Central memory CD8-positive, alpha-beta T cell (primary cell): ENCODE measurements at regions not wholly inside any gene's neighbourhood (a gene's known extent, or its start where the extent isn't known, plus 50 kb on each side); places are given as distances from the start of the nearest gene placed in this dataset.
"Not testable (repeated sequence)": the region's sequence is repeated elsewhere in the genome, so short reads cannot be mapped to it uniquely, and the experiment has no call there.

Experiments used
- ATAC-seq: fragments of 150-1000 bp; cut with Tn5 transposase; replicated peaks from 2 replicates; pipeline ENCODE4 v1.10.0; 2022; ENCODE audit warnings: mild to moderate bottlenecking, moderate FRiP score, moderate number of reproducible peaks; ENCODE audit not compliant: poor library complexity, severe bottlenecking; ENCODE audit errors: extremely low read depth
- DNase-seq, 2 donors: peaks; one replicate each; pipeline ENCODE4 v3.0.0; 2021; ENCODE audit warnings: low spot score in 2 of 2
- H3K27ac Mint-ChIP-seq: one replicate; pipeline ENCODE4 v1.8.0; 2022; ENCODE audit warnings: low read depth, mild to moderate bottlenecking, moderate library complexity, mixed read lengths
- H3K27me3 Mint-ChIP-seq: one replicate; pipeline ENCODE4 v1.8.0; 2022; ENCODE audit warnings: mixed read lengths
- H3K36me3 Mint-ChIP-seq: one replicate; pipeline ENCODE4 v1.8.0; 2022; ENCODE audit warnings: mild to moderate bottlenecking, moderate library complexity, mixed read lengths; ENCODE audit not compliant: insufficient read depth
- H3K4me1 Mint-ChIP-seq: one replicate; pipeline ENCODE4 v1.8.0; 2022; ENCODE audit warnings: mixed read lengths
- H3K4me3 Mint-ChIP-seq: one replicate; pipeline ENCODE4 v1.8.0; 2022; ENCODE audit warnings: mild to moderate bottlenecking, moderate library complexity, mixed read lengths
- H3K9me3 Mint-ChIP-seq: one replicate; pipeline ENCODE4 v1.8.0; 2022; ENCODE audit warnings: mixed read lengths

DNA sequence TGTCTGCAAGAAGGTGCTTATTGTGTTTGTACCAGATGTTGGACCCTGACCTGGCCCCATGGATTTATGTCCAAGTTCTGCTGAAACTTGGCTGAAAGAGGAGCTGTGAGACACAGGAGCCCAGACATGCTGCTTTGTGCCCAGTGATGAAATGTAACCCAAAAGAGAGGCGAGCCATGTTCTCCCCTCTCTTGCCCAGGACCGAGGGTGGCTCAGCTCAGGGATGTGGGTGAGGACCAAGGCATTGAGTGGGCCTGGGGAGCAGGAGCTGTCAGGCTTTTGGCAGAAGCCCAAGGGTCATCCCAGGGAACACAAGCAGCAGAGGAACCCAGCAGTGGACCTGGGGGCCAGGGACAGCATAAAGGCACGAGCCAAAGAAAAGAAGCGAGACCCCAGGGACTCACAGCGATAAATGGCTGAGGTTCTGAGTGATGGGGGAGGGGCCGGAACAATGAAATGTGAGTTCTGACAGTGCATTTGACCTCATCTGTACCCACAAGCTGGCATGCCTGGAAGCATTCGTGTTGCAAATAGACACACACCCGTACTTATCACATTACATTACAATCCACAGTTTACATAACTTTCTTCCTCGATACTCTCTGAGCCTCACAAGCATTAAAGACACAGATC, 363.4 kb upstream of the JARID2 start:
- H3K4me3 Mint-ChIP-seq: no peak overlapping the region
- no peak overlapping the region for H3K27ac Mint-ChIP-seq
- no peaks in the 10 kb centered on the region for H3K36me3 Mint-ChIP-seq
- DNase-seq (no peak), ATAC-seq (no peak)
- H3K4me1 Mint-ChIP-seq: peaks cover under 1% of the 10 kb centered on the region
- H3K9me3 Mint-ChIP-seq: no peaks in the 10 kb centered on the region
- H3K27me3 Mint-ChIP-seq: no peaks in the 10 kb centered on the region

DNA sequence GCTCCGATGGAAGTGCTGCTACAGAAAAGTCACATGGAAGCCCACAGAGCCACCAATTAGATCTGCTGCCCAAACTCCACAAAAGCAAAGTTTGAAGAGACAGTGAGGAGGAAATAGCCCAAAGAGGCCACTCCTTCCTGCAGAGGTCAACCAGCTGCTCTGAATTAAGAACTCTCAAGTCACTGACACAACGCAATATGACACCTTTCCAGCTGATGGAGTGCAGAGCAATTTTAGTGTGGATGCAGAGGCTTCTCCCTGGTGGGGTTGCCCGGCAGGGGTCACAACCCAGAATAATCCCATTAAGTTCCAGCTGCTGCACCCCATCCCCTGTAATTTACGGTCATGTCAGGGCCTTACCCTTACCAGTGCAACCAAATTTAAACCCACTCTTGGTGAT, 361.9 kb upstream of the JARID2 start:
- DNase-seq (no peak), ATAC-seq (no peak)
- Mint-ChIP-seq H3K4me3 (no peak overlapping the region), H3K27ac (no peak overlapping the region), H3K9me3 (no peaks in the 10 kb centered on the region), H3K36me3 (no peaks in the 10 kb centered on the region), H3K4me1 (no peaks in the 10 kb centered on the region), H3K27me3 (no peaks in the 10 kb centered on the region)

DNA sequence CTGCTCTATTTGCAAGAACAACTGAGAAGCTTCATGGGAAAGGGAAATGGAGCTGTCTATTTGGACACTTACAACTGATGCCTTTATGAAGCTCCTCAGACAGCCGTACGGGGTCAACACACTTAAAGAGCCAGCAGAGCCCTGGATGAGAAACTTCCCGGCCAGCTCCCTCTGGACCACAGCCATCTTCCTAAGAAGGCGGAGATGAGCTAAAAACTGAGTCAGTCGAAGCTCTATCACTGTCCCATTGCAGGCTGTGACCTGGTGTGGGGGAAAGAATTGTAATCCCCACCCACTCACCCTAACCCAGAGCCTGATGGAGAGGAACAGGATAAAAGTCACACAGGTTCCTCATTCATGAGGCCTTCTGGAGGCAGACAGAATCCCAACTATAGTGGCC, 360.4 kb upstream of the JARID2 start:
- no peaks in the 10 kb centered on the region for H3K27me3 Mint-ChIP-seq
- H3K4me1 Mint-ChIP-seq: no peaks in the 10 kb centered on the region
- ATAC-seq (no peak), DNase-seq (no peak)
- no peak overlapping the region for H3K27ac Mint-ChIP-seq
- H3K4me3 Mint-ChIP-seq: no peak overlapping the region
- H3K9me3 Mint-ChIP-seq: no peaks in the 10 kb centered on the region
- H3K36me3 Mint-ChIP-seq: no peaks in the 10 kb centered on the region

DNA sequence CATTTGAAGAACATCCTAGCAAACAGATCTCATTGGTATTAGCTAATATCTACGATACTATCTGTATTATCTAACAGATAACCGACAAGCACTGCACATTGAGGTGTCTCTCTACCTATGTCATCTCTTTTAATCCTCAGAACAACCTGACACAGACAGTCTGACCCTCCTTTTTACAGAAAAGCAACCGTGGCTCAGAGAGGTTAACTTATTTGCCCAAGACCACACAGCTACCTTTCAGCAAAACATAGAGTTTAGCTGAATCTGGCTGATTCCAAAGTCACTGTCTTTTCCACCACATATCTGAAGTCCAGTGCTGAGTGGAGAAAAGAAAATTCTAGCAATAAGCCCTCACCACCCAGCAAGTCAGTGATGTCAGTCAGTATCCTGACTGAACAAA, 358.7 kb upstream of the JARID2 start:
- no peak overlapping the region for H3K4me3 Mint-ChIP-seq
- H3K4me1 Mint-ChIP-seq: no peaks in the 10 kb centered on the region
- no peaks in the 10 kb centered on the region for H3K27me3 Mint-ChIP-seq
- H3K9me3 Mint-ChIP-seq: no peaks in the 10 kb centered on the region
- H3K27ac Mint-ChIP-seq: no peak overlapping the region
- H3K36me3 Mint-ChIP-seq: no peaks in the 10 kb centered on the region
- DNase-seq: no peak
- no peak for ATAC-seq

DNA sequence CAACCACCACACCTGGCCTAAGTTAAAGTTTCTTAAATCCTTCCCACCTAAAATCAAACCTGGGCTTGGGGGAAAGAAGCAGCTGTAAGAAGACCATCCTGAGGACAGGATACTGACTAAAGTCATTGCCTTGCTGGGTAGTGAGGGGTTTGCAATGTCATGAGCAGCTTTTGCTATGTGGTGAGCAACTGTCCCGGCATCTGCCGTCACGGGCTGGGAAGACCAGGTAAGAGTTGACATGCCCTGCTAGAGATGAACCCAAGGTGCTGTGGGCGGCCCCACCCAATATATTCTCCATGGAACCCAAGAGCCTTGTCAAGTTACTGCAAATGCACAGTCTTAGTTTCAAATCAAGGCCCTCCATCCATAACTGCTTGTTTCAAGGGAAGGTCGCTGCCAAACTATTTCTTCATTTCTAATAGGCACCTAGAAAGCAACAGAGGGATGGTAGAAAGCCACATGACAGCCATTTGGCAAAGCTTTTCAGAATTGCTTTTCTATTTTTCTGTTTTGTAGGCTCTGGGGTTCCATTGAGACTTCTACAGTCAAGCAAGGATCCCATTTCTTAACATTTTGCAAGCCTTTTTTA, 357.8 kb upstream of the JARID2 start:
- no peak overlapping the region for H3K27ac Mint-ChIP-seq
- no peak for ATAC-seq
- no peaks in the 10 kb centered on the region for H3K36me3 Mint-ChIP-seq
- no peak for DNase-seq
- H3K4me3 Mint-ChIP-seq: no peak overlapping the region
- H3K9me3 Mint-ChIP-seq: no peaks in the 10 kb centered on the region
- no peaks in the 10 kb centered on the region for H3K27me3 Mint-ChIP-seq
- H3K4me1 Mint-ChIP-seq: no peaks in the 10 kb centered on the region

DNA sequence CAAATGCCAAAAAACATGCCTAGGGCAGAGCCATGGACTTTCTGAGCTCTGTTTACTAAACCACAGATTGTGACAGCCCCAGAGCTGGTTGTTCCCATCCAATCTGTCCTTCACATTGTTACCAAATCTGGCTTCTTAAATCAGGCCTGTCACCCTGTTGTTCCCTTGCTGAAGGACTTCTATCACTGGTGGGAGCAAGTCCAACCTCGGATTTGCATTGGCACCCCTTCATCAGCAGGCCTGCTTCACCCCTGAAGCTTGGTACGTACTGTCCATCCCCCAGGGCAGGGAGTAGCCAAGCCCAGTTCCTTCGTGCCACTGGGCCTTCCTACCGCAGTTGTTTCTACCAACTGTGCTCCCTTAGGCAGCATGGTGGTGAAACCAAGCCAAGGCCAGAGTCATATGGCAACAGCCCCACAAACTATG, 357.3 kb upstream of the JARID2 start:
- DNase-seq (no peak), ATAC-seq (no peak)
- H3K4me3 Mint-ChIP-seq: no peak overlapping the region
- no peaks in the 10 kb centered on the region for H3K4me1 Mint-ChIP-seq
- H3K27ac Mint-ChIP-seq: no peak overlapping the region
- no peaks in the 10 kb centered on the region for H3K9me3 Mint-ChIP-seq
- H3K27me3 Mint-ChIP-seq: no peaks in the 10 kb centered on the region
- no peaks in the 10 kb centered on the region for H3K36me3 Mint-ChIP-seq

DNA sequence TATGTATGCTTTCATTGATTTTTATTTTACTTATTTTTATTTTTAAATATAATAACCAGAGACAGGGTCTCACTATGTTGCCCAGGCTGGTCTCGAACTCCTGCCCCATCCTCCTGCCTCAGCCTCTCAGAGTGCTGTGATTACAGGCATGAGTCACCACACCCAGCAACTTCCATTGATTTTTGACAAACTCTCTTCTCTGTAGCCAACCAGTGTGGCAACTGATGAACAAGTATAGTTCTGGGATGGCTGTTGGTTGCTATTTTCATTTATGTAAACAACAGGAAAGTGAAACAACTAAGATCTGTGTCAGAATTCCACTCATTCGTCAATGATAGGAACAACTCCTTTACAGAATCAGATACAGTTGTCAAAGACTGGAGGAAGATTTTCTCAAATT, 356.7 kb upstream of the JARID2 start:
- Mint-ChIP-seq H3K27me3 (no peaks in the 10 kb centered on the region), H3K9me3 (no peaks in the 10 kb centered on the region), H3K4me1 (no peaks in the 10 kb centered on the region), H3K36me3 (no peaks in the 10 kb centered on the region), H3K4me3 (no peak overlapping the region), H3K27ac (no peak overlapping the region)
- no peak for ATAC-seq
- DNase-seq: no peak

DNA sequence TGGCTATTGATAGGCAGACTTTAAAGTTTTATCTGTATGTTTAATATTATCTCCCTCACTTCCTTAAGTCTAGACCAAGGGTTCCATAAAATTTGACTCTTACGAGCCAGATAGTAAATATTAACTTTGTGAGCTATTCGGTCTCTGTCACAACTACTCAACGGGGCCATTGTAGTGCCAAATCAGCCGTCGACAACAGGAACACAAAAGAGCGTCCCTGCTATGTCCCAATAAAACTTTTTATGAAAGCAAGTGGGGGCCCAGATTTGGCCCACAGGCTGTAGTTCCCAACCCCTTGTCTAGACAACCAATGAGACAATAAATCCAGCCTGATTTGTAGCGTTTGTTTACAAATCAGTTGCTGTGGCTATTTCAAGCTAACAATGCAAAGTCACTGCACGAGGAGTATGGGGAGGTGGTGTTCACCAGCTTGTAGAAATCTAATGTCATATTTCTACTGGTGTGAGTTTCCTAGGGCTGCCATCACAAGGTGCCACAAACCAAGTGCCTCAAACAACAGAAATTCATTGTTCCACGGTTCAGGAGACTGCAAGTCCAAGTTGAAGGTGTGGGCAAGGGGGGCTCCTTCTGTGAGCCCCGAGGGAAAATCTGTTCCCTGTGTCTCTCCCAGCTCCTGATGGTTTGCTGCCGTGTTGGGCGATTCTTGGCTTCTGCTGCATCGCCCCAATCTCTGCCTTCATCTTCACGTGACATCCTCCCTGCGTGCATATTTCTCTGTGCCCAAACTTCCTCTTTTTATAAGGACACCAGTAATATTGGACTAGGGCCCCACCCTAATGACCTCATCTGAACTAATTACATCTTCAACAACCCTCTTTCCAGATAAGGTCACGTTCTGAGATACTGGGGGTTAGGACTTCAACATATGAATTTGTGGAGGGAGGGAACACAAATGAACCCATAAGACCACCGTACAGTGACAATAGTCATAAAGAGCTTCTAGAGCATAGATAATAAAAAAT, 356.0 kb upstream of the JARID2 start:
- Mint-ChIP-seq H3K9me3 (no peaks in the 10 kb centered on the region), H3K4me3 (no peak overlapping the region), H3K27ac (no peak overlapping the region), H3K27me3 (no peaks in the 10 kb centered on the region), H3K36me3 (peaks cover 1% of the 10 kb centered on the region), H3K4me1 (no peaks in the 10 kb centered on the region)
- no peak for DNase-seq
- no peak for ATAC-seq

DNA sequence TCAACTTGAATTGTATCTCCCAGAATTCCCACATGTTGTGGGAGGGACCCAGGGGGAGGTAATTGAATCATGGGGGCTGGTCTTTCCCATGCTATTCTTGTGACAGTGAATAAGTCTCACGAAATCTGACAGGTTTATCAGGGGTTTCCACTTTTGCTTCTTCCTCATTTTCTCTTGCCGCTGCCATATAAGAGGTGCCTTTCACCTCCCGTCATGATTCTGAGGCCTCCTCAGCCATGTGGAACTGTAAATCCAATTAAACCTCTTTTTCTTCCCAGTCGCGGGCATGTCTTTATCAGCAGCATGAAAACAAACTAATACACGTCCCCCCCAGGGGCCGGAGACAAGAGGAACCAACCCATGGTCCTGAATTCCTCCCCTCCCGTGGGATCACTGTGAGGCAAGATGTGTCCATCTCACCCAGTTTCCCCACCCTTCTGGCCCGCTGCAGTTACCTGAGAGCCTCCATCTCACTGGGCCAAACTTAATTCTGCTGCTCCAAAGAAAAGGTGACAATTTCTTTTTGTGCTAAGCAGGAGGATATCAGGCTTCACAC, 354.0 kb upstream of the JARID2 start:
- H3K27me3 Mint-ChIP-seq, ATAC-seq, H3K36me3 Mint-ChIP-seq, H3K9me3 Mint-ChIP-seq, H3K4me1 Mint-ChIP-seq, H3K4me3 Mint-ChIP-seq, H3K27ac Mint-ChIP-seq, DNase-seq: not testable (repeated sequence)

DNA sequence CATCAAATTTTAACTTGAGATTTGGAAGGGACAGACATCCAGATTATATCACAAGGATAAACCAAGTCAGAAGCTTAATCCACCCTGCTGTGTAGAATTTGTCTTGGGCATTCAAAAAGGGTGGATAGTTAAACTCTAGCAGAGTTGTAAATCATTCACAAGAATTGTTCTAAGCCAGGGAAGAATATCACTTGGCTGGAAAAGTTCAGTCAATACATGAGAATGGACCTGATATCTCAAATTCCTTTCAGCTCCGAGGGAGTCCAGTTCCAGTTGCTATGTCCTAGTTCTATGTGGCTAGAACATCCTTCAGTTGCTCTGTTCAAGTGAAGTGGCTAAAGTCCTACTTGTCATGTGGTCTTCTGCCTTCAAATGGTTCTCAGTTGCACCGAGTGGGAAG, 351.8 kb upstream of the JARID2 start:
- no peak for DNase-seq
- Mint-ChIP-seq H3K9me3 (no peaks in the 10 kb centered on the region), H3K4me3 (no peak overlapping the region), H3K27me3 (no peaks in the 10 kb centered on the region), H3K36me3 (peaks cover 1% of the 10 kb centered on the region), H3K27ac (no peak overlapping the region), H3K4me1 (no peaks in the 10 kb centered on the region)
- ATAC-seq: no peak

DNA sequence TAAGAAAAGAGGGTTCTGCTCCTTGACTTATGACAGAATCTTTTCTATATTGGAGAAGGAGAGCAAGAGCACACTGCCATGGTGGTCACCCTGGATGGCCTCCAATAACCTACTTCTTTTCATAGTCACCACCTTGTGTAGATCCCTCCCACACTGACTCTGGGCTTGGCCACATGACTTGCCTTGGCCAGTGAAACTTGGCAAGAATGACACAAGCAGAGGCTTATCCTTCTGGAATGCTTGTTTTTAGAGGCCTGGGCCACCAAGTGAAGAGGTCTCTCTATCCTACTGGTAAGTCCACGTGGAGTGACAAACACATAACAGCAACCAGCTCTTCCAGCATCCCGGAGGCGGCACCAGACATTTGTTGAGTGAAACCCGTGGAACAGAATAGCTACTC, 349.4 kb upstream of the JARID2 start:
- Mint-ChIP-seq H3K4me1 (no peaks in the 10 kb centered on the region), H3K27me3 (no peaks in the 10 kb centered on the region), H3K4me3 (no peak overlapping the region), H3K36me3 (peaks cover 1% of the 10 kb centered on the region), H3K27ac (no peak overlapping the region), H3K9me3 (no peaks in the 10 kb centered on the region)
- ATAC-seq (no peak), DNase-seq (no peak)

DNA sequence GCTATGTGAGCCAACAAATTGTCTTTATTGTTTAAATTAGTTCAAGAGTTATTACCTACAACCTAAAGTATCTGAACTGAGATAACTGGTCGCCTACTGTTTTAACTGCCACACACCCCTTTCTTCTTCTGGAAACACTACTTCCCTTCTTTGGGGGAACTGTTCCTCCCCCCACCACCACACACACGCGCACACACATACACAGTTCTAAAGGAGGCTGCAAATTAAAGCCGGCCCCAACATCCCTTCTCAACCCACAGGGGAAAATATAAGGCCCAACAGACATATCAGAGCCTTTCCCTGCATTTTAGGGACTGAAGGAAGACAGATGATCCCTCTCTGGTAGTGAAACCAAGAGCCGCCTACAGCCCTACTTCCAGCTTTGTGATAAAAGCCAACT, 348.0 kb upstream of the JARID2 start:
- H3K36me3 Mint-ChIP-seq: peaks cover 1% of the 10 kb centered on the region
- no peaks in the 10 kb centered on the region for H3K9me3 Mint-ChIP-seq
- ATAC-seq (no peak), DNase-seq (no peak)
- H3K27me3 Mint-ChIP-seq: no peaks in the 10 kb centered on the region
- H3K27ac Mint-ChIP-seq: no peak overlapping the region
- H3K4me3 Mint-ChIP-seq: no peak overlapping the region
- no peaks in the 10 kb centered on the region for H3K4me1 Mint-ChIP-seq
